GM23338 (cell line): ENCODE measurements at regions not wholly inside any gene's neighbourhood (a gene's known extent, or its start where the extent isn't known, plus 50 kb on each side); places are given as distances from the start of the nearest gene placed in this dataset.

Experiments used
- ATAC-seq: fragments of 200-7000 bp; cut with Tn5 transposase; 3 replicates; pipeline ENCODE4 v1.9.1; 2020
- DNase-seq: peaks from one replicate; pipeline ENCODE4 v3.0.0-alpha.2; 2015; ENCODE audit warnings: low spot score
- H2AFZ ChIP-seq: fragments of 200-600 bp; sonication (generic); 2 replicates; pipeline ENCODE4 v1.8.0; 2016; ENCODE audit warnings: antibody characterized with exemption, mild to moderate bottlenecking, moderate library complexity
- H3F3A ChIP-seq: fragments of 200-600 bp; sonication (generic); replicated peaks from 2 replicates; pipeline ENCODE4 v1.8.0; 2017; ENCODE audit warnings: antibody characterized with exemption, mixed run types, low read depth
- H3K27ac ChIP-seq: fragments of 200-600 bp; sonication (generic); 2 replicates; pipeline ENCODE4 v1.6.1; 2016; ENCODE audit warnings: low read depth
- H3K27me3 ChIP-seq: fragments of 200-600 bp; sonication (generic); 2 replicates; pipeline ENCODE4 v1.8.0; 2016; ENCODE audit warnings: mild to moderate bottlenecking, mixed run types, moderate library complexity; ENCODE audit not compliant: insufficient read depth
- H3K36me3 ChIP-seq: fragments of 200-600 bp; sonication (generic); 2 replicates; pipeline ENCODE4 v1.8.0; 2016; ENCODE audit warnings: mild to moderate bottlenecking; ENCODE audit not compliant: insufficient read depth
- H3K4me1 ChIP-seq: fragments of 200-600 bp; sonication (generic); 2 replicates; pipeline ENCODE4 v1.8.0; 2016; ENCODE audit warnings: mild to moderate bottlenecking, moderate library complexity; ENCODE audit not compliant: insufficient read depth
- H3K4me2 ChIP-seq: fragments of 200-600 bp; sonication (generic); 2 replicates; pipeline ENCODE4 v1.7.1; 2017; ENCODE audit warnings: mixed run types
- H3K4me3 ChIP-seq: fragments of 200-600 bp; sonication (generic); 2 replicates; pipeline ENCODE4 v1.6.1; 2016; ENCODE audit warnings: mixed run types
- H3K79me2 ChIP-seq: fragments of 200-600 bp; sonication (generic); replicated peaks from 2 replicates; pipeline ENCODE4 v1.8.0; 2017; ENCODE audit warnings: mild to moderate bottlenecking; ENCODE audit not compliant: insufficient read depth
- H3K9me2 ChIP-seq: fragments of 200-600 bp; sonication (generic); 2 replicates; pipeline ENCODE4 v1.8.0; 2017; ENCODE audit not compliant: insufficient read depth
- H4K20me1 ChIP-seq: fragments of 200-600 bp; sonication (generic); replicated peaks from 2 replicates; pipeline ENCODE4 v1.8.0; 2017; ENCODE audit warnings: mild to moderate bottlenecking; ENCODE audit not compliant: insufficient read depth
- H3K27ac Mint-ChIP-seq: 2 replicates; pipeline ENCODE4 v1.8.0; 2020; ENCODE audit warnings: inconsistent platforms, mild to moderate bottlenecking, moderate library complexity, mixed read lengths
- H3K27me3 Mint-ChIP-seq: 3 replicates; pipeline ENCODE4 v1.8.0; 2022; ENCODE audit warnings: low read depth, mild to moderate bottlenecking, moderate library complexity, mixed read lengths, inconsistent platforms; ENCODE audit not compliant: insufficient read depth, poor library complexity
- H3K36me3 Mint-ChIP-seq: 3 replicates; pipeline ENCODE4 v1.8.0; 2021; ENCODE audit warnings: low read depth, mild to moderate bottlenecking, inconsistent platforms, moderate library complexity, mixed read lengths
- H3K4me1 Mint-ChIP-seq: 3 replicates; pipeline ENCODE4 v1.8.0; 2020; ENCODE audit warnings: mild to moderate bottlenecking, inconsistent platforms, mixed read lengths
- H3K4me3 Mint-ChIP-seq: 3 replicates; pipeline ENCODE4 v1.8.0; 2021; ENCODE audit warnings: moderate library complexity, mild to moderate bottlenecking, inconsistent platforms, mixed read lengths
- H3K9me3 Mint-ChIP-seq: 3 replicates; pipeline ENCODE4 v1.8.0; 2020; ENCODE audit warnings: moderate library complexity, mild to moderate bottlenecking, inconsistent platforms, mixed read lengths
- ETS1 ChIP-seq: IDR thresholded peaks from 2 replicates; pipeline ENCODE4 v1.6.1; 2016; ENCODE audit warnings: antibody characterized with exemption
- EZH2 ChIP-seq: fragments of 200-600 bp; sonication (generic); IDR thresholded peaks from one replicate; pipeline ENCODE4 v1.8.0; 2017; ENCODE audit warnings: antibody characterized with exemption, mild to moderate bottlenecking, low read depth; ENCODE audit not compliant: unreplicated experiment
- EZH2phosphoT487 ChIP-seq: fragments of 200-600 bp; sonication (generic); IDR thresholded peaks from one replicate; pipeline ENCODE4 v1.8.1; 2018; ENCODE audit warnings: antibody characterized with exemption; ENCODE audit not compliant: unreplicated experiment
- NANOG ChIP-seq: IDR thresholded peaks from 2 replicates; pipeline ENCODE4 v1.6.1; 2016; ENCODE audit warnings: antibody characterized with exemption, borderline replicate concordance
- POLR2AphosphoS5 ChIP-seq: IDR thresholded peaks from 2 replicates; pipeline ENCODE4 v1.6.1; 2016; ENCODE audit warnings: antibody characterized with exemption, low read depth
- STAT1 ChIP-seq: IDR thresholded peaks from one replicate; pipeline ENCODE4 v1.6.1; 2016; ENCODE audit warnings: antibody characterized with exemption; ENCODE audit not compliant: unreplicated experiment
- ZNF114 ChIP-seq: fragments of 250-450 bp; sonication (Bioruptor Pico); IDR thresholded peaks from 2 replicates; pipeline ENCODE4 v1.5.0; 2020; ENCODE audit warnings: mild to moderate bottlenecking, moderate library complexity
- ZNF331 ChIP-seq: fragments of 250-450 bp; sonication (Bioruptor Pico); IDR thresholded peaks from 2 replicates; pipeline ENCODE4 v1.5.0; 2020; ENCODE audit warnings: low read depth, mild to moderate bottlenecking, moderate library complexity
- ZNF462 ChIP-seq: fragments of 250-450 bp; sonication (Bioruptor Pico); IDR thresholded peaks from 2 replicates; pipeline ENCODE4 v1.5.0; 2020; ENCODE audit warnings: mild to moderate bottlenecking, moderate library complexity

- H4K20me1 ChIP-seq, result no peaks in the 10 kb centered on the region
- no peak for ATAC-seq
- no peak overlapping the region for H3K4me3 Mint-ChIP-seq
- TF ChIP-seq POLR2AphosphoS5 (no peak), ETS1 (no peak), NANOG (no peak), ZNF114 (CRISPR knock-in tag) (no peak), EZH2phosphoT487 (no peak), EZH2 (no peak), STAT1 (no peak), ZNF331 (CRISPR knock-in tag) (no peak), ZNF462 (CRISPR knock-in tag) (no peak)
- H3K36me3 ChIP-seq, result no peaks in the 10 kb centered on the region
- H3K9me2 ChIP-seq, result peaks cover 5% of the 10 kb centered on the region; the same call in 1 of the 2 replicates
- peaks cover 7% of the 10 kb centered on the region; the same call in 1 of the 3 replicates for H3K36me3 Mint-ChIP-seq
- no peaks in the 10 kb centered on the region for H3K4me1 Mint-ChIP-seq
- no peak overlapping the region for H3K4me2 ChIP-seq
- no peak for DNase-seq
- no peak overlapping the region for H3K4me3 ChIP-seq
- no peak overlapping the region for H3K27ac ChIP-seq
- no peak overlapping the region for H3K27ac Mint-ChIP-seq
- H3K79me2 ChIP-seq, result no peaks in the 10 kb centered on the region
- peaks cover 7% of the 10 kb centered on the region for H3K9me3 Mint-ChIP-seq
- no peaks in the 10 kb centered on the region for H3F3A ChIP-seq
- H2AFZ ChIP-seq, result no peak overlapping the region
- H3K4me1 ChIP-seq, result no peaks in the 10 kb centered on the region
- H3K27me3 ChIP-seq, result no peaks in the 10 kb centered on the region
- H3K27me3 Mint-ChIP-seq, result no peaks in the 10 kb centered on the region
Measured at GRCh38 chr12:97989366-97989940, 525.9 kb upstream of the TMPO start.
